K562 (cell line): ENCODE measurements at regions not wholly inside any gene's neighbourhood (a gene's known extent, or its start where the extent isn't known, plus 50 kb on each side); places are given as distances from the start of the nearest gene placed in this dataset.
"Not testable (repeated sequence)": the region's sequence is repeated elsewhere in the genome, so short reads cannot be mapped to it uniquely, and the experiment has no call there.

Experiments
- ATAC-seq: fragments of 200-7000 bp; cut with Tn5 transposase; 3 replicates; pipeline ENCODE4 v1.9.1; 2020; ENCODE audit warnings: moderate library complexity
- BruUV-seq: library from RNA; stranded (reverse); fragments of 400-500 nt; replicated peaks from 2 replicates; lab custom pipeline; 2021; lab: Mats Ljungman, UMichigan
- CTCF ChIA-PET: fragments of 300-600 bp; formaldehyde crosslinking; extraction: SDS; loops from one replicate; lab custom pipeline; 2021; ENCODE audit warnings: low intra/inter-chr PET ratio; lab: Yijun Ruan, JAX
- POLR2A ChIA-PET: fragments of 300-600, 350-650 bp; sonication (Branson Sonifier 250); formaldehyde crosslinking; extraction: SDS; loops from one replicate; lab custom pipeline; 2021; ENCODE audit warnings: antibody characterized with exemption, inconsistent platforms; lab: Yijun Ruan, JAX
- DNase-seq, 4 experiments: peaks; one replicate each; pipeline versions ENCODE4 v3.0.0 to v3.0.0-alpha.2; 2011 to 2018; ENCODE audit warnings: low spot score in 3 of 4, mixed read lengths in 3 of 4; ENCODE audit errors: extremely low read depth in 1 of 4
- FAIRE-seq: peaks from 2 replicates; lab custom pipeline; 2011; peaks lifted over from hg19 to GRCh38; lab: Jason Lieb, UNC
- H2AFZ ChIP-seq: 2 replicates; pipeline ENCODE4 v1.6.0; 2011; ENCODE audit warnings: low read depth, low read length, control low read depth, inconsistent platforms
- H3K27ac ChIP-seq: fragments of 200-600 bp; 3 replicates; pipeline ENCODE4 v1.8.0; 2011; ENCODE audit warnings: low read depth, mild to moderate bottlenecking, control low read depth, inconsistent platforms, low read length, moderate library complexity, mixed read lengths; ENCODE audit errors: extremely low read depth
- H3K27me3 ChIP-seq, 2 experiments: fragments of 300-600 bp in 1 of 2; 2 replicates in 1 of 2; 3 replicates in 1 of 2; pipeline versions ENCODE4 v1.6.0 to v1.8.0; 2011; ENCODE audit warnings: inconsistent platforms in 2 of 2, low read length in 2 of 2, mild to moderate bottlenecking in 1 of 2, mixed read lengths in 1 of 2, moderate library complexity in 1 of 2; ENCODE audit not compliant: control insufficient read depth in 2 of 2, insufficient read depth in 2 of 2
- H3K36me3 ChIP-seq: fragments of 300-600 bp; 3 replicates; pipeline ENCODE4 v1.8.0; 2011; ENCODE audit warnings: mild to moderate bottlenecking, low read length, inconsistent platforms; ENCODE audit not compliant: control insufficient read depth, insufficient read depth
- H3K4me1 ChIP-seq, 2 experiments: fragments of 200-600 bp in 1 of 2; replicated peaks in 1 of 2; 2 replicates in 1 of 2; 3 replicates in 1 of 2; pipeline versions ENCODE4 v1.5.1 to v1.8.0; 2011; ENCODE audit warnings: inconsistent platforms in 2 of 2, low read length in 2 of 2, mild to moderate bottlenecking in 1 of 2, mixed read lengths in 1 of 2, moderate library complexity in 1 of 2; ENCODE audit not compliant: control insufficient read depth in 2 of 2, insufficient read depth in 2 of 2
- H3K4me2 ChIP-seq: 2 replicates; pipeline ENCODE4 v1.6.1; 2011; ENCODE audit warnings: low read length, control low read depth, inconsistent platforms, mixed read lengths; ENCODE audit not compliant: insufficient read depth
- H3K4me3 ChIP-seq: fragments of 200-600 bp; sonication (generic), shearing (Covaris generic); 2 replicates; pipeline ENCODE4 v1.5.1; 2016; ENCODE audit warnings: control low read depth, inconsistent platforms
- H3K79me2 ChIP-seq: fragments of 200-600 bp; 3 replicates; pipeline ENCODE4 v1.8.0; 2011; ENCODE audit warnings: low read length, inconsistent platforms; ENCODE audit not compliant: control insufficient read depth, insufficient read depth
- H3K9ac ChIP-seq, 2 experiments: 2 replicates each; pipeline versions ENCODE4 v1.6.0 to v1.6.1; 2011; ENCODE audit warnings: low read depth in 2 of 2, low read length in 2 of 2, control low read depth in 1 of 2, inconsistent platforms in 1 of 2, mild to moderate bottlenecking in 1 of 2, mixed read lengths in 1 of 2; ENCODE audit not compliant: insufficient read depth in 1 of 2
- H3K9me1 ChIP-seq: one replicate; pipeline ENCODE4 v1.6.0; 2011; ENCODE audit warnings: inconsistent platforms, mild to moderate bottlenecking, low read length, moderate library complexity; ENCODE audit not compliant: control insufficient read depth, insufficient read depth
- H3K9me3 ChIP-seq: replicated peaks from 2 replicates; pipeline ENCODE4 v1.5.1; 2011; ENCODE audit warnings: low read depth, low read length, inconsistent platforms; ENCODE audit not compliant: control insufficient read depth, insufficient read depth
- H4K20me1 ChIP-seq: replicated peaks from 2 replicates; pipeline ENCODE4 v1.6.1; 2011; ENCODE audit warnings: low read length, inconsistent platforms, mixed read lengths; ENCODE audit not compliant: control insufficient read depth, insufficient read depth
- ARID1B ChIP-seq: fragments of 450-650 bp; IDR thresholded peaks from 2 replicates; pipeline ENCODE4 v1.6.1; 2016; ENCODE audit warnings: antibody characterized with exemption, mild to moderate bottlenecking, inconsistent platforms
- CBFA2T2 ChIP-seq: fragments of 450-650 bp; conservative IDR thresholded peaks from 2 replicates; pipeline ENCODE4 v1.6.1; 2017; ENCODE audit warnings: mild to moderate bottlenecking
- CBFA2T3 ChIP-seq: fragments of 450-650 bp; IDR thresholded peaks from 2 replicates; pipeline ENCODE4 v1.6.1; 2017
- CCNT2 ChIP-seq: IDR thresholded peaks from 2 replicates; pipeline ENCODE4 v1.6.1; 2011; ENCODE audit warnings: borderline replicate concordance, low read depth, mild to moderate bottlenecking, moderate library complexity, mixed read lengths, low read length; ENCODE audit not compliant: insufficient read length; ENCODE audit errors: extremely low read depth
- CREM ChIP-seq: IDR thresholded peaks from 2 replicates; pipeline ENCODE4 v1.6.1; 2014; ENCODE audit warnings: antibody characterized with exemption, low read depth
- DPF2 ChIP-seq: fragments of 450-650 bp; IDR thresholded peaks from 2 replicates; pipeline ENCODE4 v1.6.1; 2016
- HDAC3 ChIP-seq: fragments of 450-650 bp; IDR thresholded peaks from 2 replicates; pipeline ENCODE4 v1.6.1; 2018; ENCODE audit warnings: borderline replicate concordance, mild to moderate bottlenecking, moderate library complexity; ENCODE audit not compliant: partially characterized antibody
- KLF16 ChIP-seq: IDR thresholded peaks from 2 replicates; pipeline ENCODE4 v1.6.1; 2016; ENCODE audit warnings: antibody characterized with exemption
- MYBL2 ChIP-seq, 2 experiments: fragments of 450-650 bp in 1 of 2; sonication (generic) in 1 of 2; formaldehyde crosslinking in 1 of 2; IDR thresholded peaks; 2 replicates each; pipeline versions ENCODE4 v1.6.1 to v1.8.1; 2017 to 2022; ENCODE audit warnings: borderline replicate concordance in 1 of 2, inconsistent platforms in 1 of 2, low read depth in 1 of 2, mild to moderate bottlenecking in 1 of 2, missing genetic modification reagents in 1 of 2, moderate library complexity in 1 of 2
- NCOR1 ChIP-seq: fragments of 450-650 bp; IDR thresholded peaks from 2 replicates; pipeline ENCODE4 v1.6.1; 2016; ENCODE audit warnings: mild to moderate bottlenecking, moderate library complexity
- NR2C1 ChIP-seq, 2 experiments: fragments of 450-650 bp; IDR thresholded peaks; 2 replicates each; pipeline ENCODE4 v1.6.1; 2017; ENCODE audit warnings: mild to moderate bottlenecking in 2 of 2, antibody characterized with exemption in 1 of 2, inconsistent platforms in 1 of 2, missing compliant biosample characterization in 1 of 2, missing genetic modification characterization in 1 of 2
- NR2C2 ChIP-seq, 2 experiments: fragments of 200-800 bp in 1 of 2; sonication (Bioruptor generic) in 1 of 2; sonication (generic) in 1 of 2; formaldehyde crosslinking in 1 of 2; IDR thresholded peaks; 2 replicates each; pipeline versions ENCODE4 v1.6.1 to v1.8.0; 2016 to 2022; ENCODE audit warnings: mild to moderate bottlenecking in 1 of 2, missing compliant biosample characterization in 1 of 2, missing genetic modification characterization in 1 of 2, missing genetic modification reagents in 1 of 2
- PML ChIP-seq: IDR thresholded peaks from 2 replicates; pipeline ENCODE4 v1.6.1; 2012; ENCODE audit warnings: low read length, inconsistent platforms
- RCOR1 ChIP-seq, 2 experiments: IDR thresholded peaks; 2 replicates each; pipeline ENCODE4 v1.6.1; 2012; ENCODE audit warnings: low read depth in 2 of 2, low read length in 2 of 2, borderline replicate concordance in 1 of 2, improper control_type of control experiment in 1 of 2
- SMAD4 ChIP-seq: fragments of 250-450 bp; sonication (Bioruptor Pico); conservative IDR thresholded peaks from 2 replicates; pipeline ENCODE4 v1.8.0; 2021; ENCODE audit warnings: inconsistent platforms, mild to moderate bottlenecking, moderate library complexity
- SMARCA4 ChIP-seq: fragments of 450-650 bp; IDR thresholded peaks from 2 replicates; pipeline ENCODE4 v1.6.1; 2016
- SMARCE1 ChIP-seq: fragments of 450-650 bp; IDR thresholded peaks from 2 replicates; pipeline ENCODE4 v1.7.1; 2016; ENCODE audit warnings: mild to moderate bottlenecking
- TAL1 ChIP-seq: fragments of 450-650 bp; IDR thresholded peaks from 2 replicates; pipeline ENCODE4 v1.6.1; 2016; ENCODE audit warnings: mild to moderate bottlenecking
- TBL1XR1 ChIP-seq, 2 experiments: IDR thresholded peaks; 2 replicates each; pipeline ENCODE4 v1.6.1; 2012; ENCODE audit warnings: improper control_type of control experiment in 2 of 2, low read length in 2 of 2, mild to moderate bottlenecking in 1 of 2
- TEAD4 ChIP-seq, 2 experiments: sonication (generic) in 1 of 2; formaldehyde crosslinking in 1 of 2; IDR thresholded peaks; 2 replicates each; pipeline versions ENCODE4 v1.6.1 to v1.8.0; 2012 to 2022; ENCODE audit warnings: borderline replicate concordance in 1 of 2, inconsistent platforms in 1 of 2, low read length in 1 of 2, mild to moderate bottlenecking in 1 of 2, missing genetic modification reagents in 1 of 2
- TRIM24 ChIP-seq, 2 experiments: fragments of 450-650 bp; IDR thresholded peaks; 2 replicates each; pipeline ENCODE4 v1.6.1; 2016
- ZNF766 ChIP-seq: fragments of 200-800 bp; sonication (Bioruptor generic); conservative IDR thresholded peaks from 2 replicates; pipeline ENCODE4 v1.6.1; 2016; ENCODE audit warnings: missing genetic modification characterization, missing compliant biosample characterization
- WGBS: fragments of 100-300 bp; shearing (Covaris generic); methylation state at CpG from one replicate; pipeline ENCODE4 v1.1.6; 2016; ENCODE audit warnings: low coverage, mixed read lengths; ENCODE audit not compliant: insufficient coverage; ENCODE audit errors: missing lambda C conversion rate; 5-methylcytosine and 5-hydroxymethylcytosine counted together
- in situ Hi-C: fragments of 300-500 bp; cut with MboI; formaldehyde crosslinking; loops from 4 replicates; pipeline ENCODE4 v1.15.0; 2018; ENCODE audit warnings: inconsistent platforms, mixed read lengths
- intact Hi-C: fragments of 100-400 bp; cut with micrococcal nuclease; formaldehyde crosslinking; loops from 2 replicates; pipeline ENCODE4 v1.14.2; 2022
- TF ChIP-seq, protein P1 (sequence below): sonication (generic); IDR thresholded peaks from 2 replicates; pipeline ENCODE4 v1.6.1; 2016

GRCh38 chr2:200124665-200125368 is 169.4 kb downstream of the MAIP1 start:
- CTCF ChIA-PET; H3K4me3 ChIP-seq; H3K9me1 ChIP-seq; H2AFZ ChIP-seq; H3K79me2 ChIP-seq; in situ Hi-C loops; BruUV-seq; H3K4me2 ChIP-seq; H3K27me3 ChIP-seq; H3K9ac ChIP-seq; H3K9me3 ChIP-seq; POLR2A ChIA-PET; H3K36me3 ChIP-seq; H4K20me1 ChIP-seq; intact Hi-C loops; H3K4me1 ChIP-seq; TF ChIP-seq TEAD4 (CRISPR knock-in tag; IDR thresholded peaks at IDR 0.05; ENCODE audit: borderline replicate concordance); NR2C2 (CRISPR knock-in tag; IDR thresholded peaks at IDR 0.05); MYBL2 (CRISPR knock-in tag; IDR thresholded peaks at IDR 0.05; ENCODE audit: borderline replicate concordance): not testable (repeated sequence)
- WGBS, result 24% methylated on average over 10 of the region's 10 CpGs
- peak; percentile 23 for FAIRE-seq
- H3K27ac ChIP-seq, result peak overlapping the region; percentile 68; the same call in 2 of the 3 replicates
- 0 out of 3 replicates have a peak, but pooled peaks have one; percentile 22 for ATAC-seq
- DNase-seq, result peak in 2 of 4 experiments; percentile 8 to 39
- TF ChIP-seq TRIM24 (IDR thresholded peaks at IDR 0.05) (peak; percentile 24 to 45; a peak in 3 of 4 replicates), TEAD4 (IDR thresholded peaks at IDR 0.05; ENCODE audit: low read length) (peak; percentile 77), DPF2 (peak; percentile 78), RCOR1 (IDR thresholded peaks at IDR 0.05; ENCODE audit: borderline replicate concordance in 1 of 2, low read depth in 2 of 2, low read length in 2 of 2) (peak in 1 of 2 experiments; percentile 79; a peak in 2 of 4 replicates), NR2C2 (tag; IDR thresholded peaks at IDR 0.05) (peak; percentile 65; the same call in 1 of the 2 replicates), NR2C1 (IDR thresholded peaks at IDR 0.05) (peak; percentile 58; the same call in 1 of the 2 replicates), NR2C1 (tag; IDR thresholded peaks at IDR 0.05) (peak; percentile 64), CCNT2 (peak; percentile 32), SMARCE1 (0 out of 2 replicates have a peak, but pooled peaks have one; percentile 48), NCOR1 (peak; percentile 60), HDAC3 (peak; percentile 29), ZNF766 (CRISPR knock-in tag) (0 out of 2 replicates have a peak, but pooled peaks have one; percentile 27), TBL1XR1 (IDR thresholded peaks at IDR 0.05; ENCODE audit: low read length in 2 of 2) (peak in 1 of 2 experiments; percentile 48; a peak in 1 of 4 replicates), PML (peak; percentile 43; the same call in 1 of the 2 replicates), CREM (peak; percentile 9; the same call in 1 of the 2 replicates), CBFA2T3 (peak; percentile 81), KLF16 (peak; percentile 60; the same call in 1 of the 2 replicates), TAL1 (peak; percentile 74), MYBL2 (IDR thresholded peaks at IDR 0.05; ENCODE audit: low read depth) (peak; percentile 47; the same call in 1 of the 2 replicates), SMAD4 (CRISPR knock-in tag) (peak; percentile 53), CBFA2T2 (peak; percentile 68), SMARCA4 (peak; percentile 42; the same call in 1 of the 2 replicates), ARID1B (peak; percentile 83)
- TF ChIP-seq, protein P1, sequence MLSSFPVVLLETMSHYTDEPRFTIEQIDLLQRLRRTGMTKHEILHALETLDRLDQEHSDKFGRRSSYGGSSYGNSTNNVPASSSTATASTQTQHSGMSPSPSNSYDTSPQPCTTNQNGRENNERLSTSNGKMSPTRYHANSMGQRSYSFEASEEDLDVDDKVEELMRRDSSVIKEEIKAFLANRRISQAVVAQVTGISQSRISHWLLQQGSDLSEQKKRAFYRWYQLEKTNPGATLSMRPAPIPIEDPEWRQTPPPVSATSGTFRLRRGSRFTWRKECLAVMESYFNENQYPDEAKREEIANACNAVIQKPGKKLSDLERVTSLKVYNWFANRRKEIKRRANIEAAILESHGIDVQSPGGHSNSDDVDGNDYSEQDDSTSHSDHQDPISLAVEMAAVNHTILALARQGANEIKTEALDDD, result 0 out of 2 replicates have a peak, but pooled peaks have one; percentile 12
